Suppressor macrophage (primary cell): ENCODE measurements at regions not wholly inside any gene's neighbourhood (a gene's known extent, or its start where the extent isn't known, plus 50 kb on each side); places are given as distances from the start of the nearest gene placed in this dataset.

Experiments used
- DNase-seq, 4 experiments: peaks; one replicate each; pipeline ENCODE4 v3.0.0-alpha.2; 2020 to 2022

DNA sequence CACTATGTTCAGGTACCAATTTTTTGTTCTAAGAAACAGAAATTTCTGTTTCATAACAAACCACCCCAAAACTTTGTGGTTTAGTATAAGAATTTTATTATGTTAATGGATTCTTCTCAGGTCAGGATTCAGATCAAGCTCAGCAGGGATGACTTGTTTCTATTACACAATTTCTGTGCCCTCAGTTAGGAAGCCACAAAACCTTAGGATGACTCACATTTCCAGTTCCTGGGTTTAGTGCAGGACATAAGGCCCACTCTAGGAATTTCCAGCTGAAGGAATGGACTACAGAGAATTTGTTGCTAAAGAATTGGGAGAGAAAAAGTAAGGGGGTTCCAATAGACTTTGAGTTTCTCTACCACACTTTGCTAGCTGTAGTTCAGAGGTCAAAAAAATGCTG is 629.3 kb downstream of the ANXA1 start:
- no peak for DNase-seq

DNA sequence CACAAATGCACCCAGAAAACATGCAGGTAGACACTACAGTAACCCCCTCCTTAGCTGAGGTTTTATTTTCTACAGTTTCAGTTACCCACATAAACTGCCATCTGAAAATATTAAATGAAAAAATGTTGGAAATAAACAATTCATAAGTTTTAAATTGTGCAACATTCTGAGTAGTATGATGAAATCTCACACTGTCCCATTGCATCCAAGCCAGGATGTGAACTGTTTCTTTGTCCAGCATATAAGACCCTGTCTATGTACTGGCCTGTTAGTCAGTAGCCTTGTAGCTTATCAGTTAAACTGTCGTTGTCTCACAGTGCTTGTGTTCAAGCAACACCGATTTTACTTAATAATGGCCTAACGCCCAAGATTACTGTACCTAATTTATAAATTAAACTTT is 630.5 kb downstream of the ANXA1 start:
- no peak for DNase-seq

DNA sequence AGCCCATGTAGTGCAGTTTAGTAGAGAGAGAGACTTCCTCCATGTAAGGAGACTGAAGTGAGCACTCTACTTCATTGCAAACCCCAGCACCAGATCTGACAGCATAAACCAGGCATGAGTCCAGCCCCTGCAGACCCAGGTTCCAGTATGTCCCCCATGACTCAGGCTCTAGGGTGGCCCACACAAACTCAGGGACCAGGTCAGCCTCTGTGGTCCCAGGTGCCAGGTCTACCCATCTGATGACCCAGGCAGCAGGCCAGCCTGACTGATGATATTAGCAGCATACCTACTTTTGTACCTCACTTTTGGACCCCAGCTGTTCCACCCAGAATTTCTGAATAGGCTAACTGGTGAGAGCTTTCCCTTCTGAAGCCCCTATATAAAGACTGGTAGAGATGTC is 647.8 kb downstream of the ANXA1 start:
- DNase-seq: no peak

DNA sequence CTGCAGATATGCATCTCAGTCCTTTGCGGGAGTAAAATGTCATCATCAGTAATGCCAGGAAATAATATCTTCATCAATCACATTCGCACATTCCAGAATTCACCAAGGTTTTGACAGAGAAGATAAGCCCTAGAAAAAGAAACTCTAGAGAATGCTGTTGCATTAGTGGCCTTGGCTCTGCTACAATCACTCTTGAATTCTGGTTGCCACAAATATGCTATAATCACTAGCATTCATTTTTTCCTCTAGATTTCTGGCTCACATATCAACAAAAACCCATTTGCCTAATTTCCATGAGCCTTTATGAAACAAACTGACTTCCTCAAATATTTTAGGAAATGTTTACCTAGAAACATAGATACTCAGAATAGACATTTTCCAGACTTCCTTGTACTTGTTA is 653.4 kb downstream of the ANXA1 start:
- no peak for DNase-seq

DNA sequence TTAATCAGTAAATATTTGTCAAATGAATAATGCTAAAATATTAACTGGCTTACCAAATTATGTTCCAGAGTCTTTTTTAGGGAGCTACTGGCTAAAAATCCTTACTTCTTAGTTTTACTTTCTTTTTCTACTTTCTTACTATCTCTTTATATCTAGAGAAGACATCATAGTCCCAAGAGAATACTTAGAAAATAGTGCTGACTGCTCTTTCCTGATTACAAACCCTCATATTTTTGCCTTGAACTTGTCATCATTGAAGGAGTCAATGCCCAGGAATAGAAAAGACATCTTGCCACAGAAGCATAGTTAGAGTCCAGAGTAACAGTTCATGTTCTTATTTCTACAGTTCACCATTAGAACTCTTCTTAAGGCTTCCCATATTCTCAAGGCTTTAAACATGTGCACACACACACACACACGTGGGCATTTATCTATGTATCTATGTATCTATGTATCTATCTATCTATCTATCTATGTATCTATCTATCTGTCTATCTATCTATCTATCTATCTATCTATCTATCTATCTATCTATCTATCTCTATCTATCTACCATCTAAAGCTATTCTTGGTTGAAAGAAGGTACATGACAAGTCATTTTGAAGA is 654.3 kb downstream of the ANXA1 start:
- DNase-seq: no peak

DNA sequence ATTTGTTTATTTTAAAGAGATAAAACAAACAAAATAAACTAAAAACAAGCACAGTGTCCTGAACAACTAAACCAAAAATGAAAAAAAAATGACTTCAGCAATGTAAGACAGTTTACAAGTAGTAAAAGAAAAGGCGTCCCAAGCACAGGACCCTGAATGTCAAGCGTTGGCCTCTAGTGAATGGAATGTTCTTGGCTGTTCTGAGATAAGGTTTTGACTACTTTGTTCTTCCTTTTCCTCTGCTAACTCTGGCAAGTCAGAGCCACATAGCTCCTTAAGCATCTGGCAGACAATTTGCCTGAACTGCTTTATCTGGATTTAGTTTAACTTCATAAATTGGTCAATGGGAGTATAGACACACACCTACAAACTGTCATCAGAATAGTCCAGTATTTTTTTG is 655.2 kb downstream of the ANXA1 start:
- no peak for DNase-seq

DNA sequence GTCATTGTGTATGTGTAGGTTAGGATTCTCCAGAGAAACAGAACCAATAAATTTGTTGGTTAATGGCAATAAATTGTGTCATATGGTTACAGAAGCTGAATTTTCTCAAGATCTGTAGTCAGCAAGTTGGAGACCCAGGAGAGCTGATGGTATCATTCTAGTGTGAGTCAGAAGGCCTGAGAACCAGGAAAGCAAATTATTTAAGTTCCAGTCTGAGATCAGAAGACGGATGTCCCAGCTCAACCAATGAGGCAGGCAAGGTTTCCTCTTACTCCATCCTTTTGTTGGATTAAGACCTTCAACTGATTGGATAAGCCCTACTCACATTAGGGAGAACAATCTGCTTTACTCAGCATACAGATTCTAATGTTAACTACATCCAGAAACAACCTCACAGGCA is 656.3 kb downstream of the ANXA1 start:
- DNase-seq: no peak

DNA sequence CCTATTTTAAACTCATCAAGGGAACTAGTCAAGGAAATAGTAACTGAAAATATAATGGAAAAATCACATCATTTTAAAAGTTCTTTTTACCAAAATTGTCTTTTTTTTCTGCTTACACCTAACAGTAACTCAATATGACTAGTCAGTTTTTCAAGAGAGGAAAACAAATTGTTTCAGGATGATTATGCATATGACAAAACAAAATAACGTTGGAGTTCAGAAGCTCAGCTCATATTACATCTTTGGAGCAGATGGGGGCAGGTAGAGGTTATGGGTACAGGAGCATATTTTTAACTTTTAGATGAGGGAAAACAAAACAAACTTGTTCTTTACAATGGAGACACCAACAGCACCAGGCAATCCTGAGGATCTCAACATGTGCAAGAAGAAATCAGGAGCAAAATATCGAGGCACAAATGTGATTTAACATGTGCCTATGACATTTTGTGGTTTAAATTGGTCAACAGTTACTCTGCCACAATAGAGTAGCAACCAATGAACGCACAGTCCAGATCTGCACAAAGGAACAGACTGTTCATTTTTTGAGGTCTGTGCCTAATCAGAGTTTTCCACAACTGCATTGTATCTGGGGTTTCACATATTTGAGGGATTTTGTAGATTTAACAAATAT is 659.0 kb downstream of the ANXA1 start:
- DNase-seq: no peak

DNA sequence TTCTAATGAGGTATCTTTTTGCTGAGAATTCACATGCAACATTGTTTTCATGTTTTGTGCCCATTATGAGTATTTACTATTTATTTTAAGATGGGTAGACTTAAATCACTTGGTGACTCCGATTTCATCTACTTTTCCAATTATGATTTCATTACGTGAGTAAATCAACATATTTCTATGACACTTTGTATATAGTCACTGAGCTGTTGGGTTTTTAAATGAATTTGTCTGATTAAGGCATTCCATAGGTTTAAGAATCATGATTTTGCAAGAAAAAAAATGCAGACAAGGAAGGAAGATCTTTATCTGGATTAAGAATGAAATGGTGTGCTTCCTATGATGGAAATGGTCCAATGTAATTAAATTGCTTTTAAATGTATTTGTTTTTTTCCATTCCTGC is 661.9 kb downstream of the ANXA1 start:
- DNase-seq: no peak

DNA sequence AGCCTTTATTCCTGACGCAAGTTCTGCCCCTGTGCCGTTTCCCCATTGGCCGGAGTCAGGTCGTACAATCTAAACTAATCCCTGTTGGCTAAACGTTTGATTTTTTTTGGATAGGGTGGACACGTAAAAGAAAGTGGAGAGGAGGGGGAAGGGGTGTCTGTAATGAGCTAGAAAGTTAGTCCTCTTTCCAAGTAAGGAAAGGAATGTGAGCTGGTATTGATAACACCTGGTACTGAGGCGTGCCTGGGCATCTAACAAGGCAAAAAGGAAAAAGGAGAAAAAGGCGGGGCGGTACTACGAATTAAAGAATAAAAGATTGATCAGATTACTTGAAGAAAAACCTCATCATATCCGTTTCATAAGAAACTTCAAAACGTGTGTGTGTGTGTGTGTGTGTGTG is 665.2 kb downstream of the ANXA1 start:
- DNase-seq: no peak

DNA sequence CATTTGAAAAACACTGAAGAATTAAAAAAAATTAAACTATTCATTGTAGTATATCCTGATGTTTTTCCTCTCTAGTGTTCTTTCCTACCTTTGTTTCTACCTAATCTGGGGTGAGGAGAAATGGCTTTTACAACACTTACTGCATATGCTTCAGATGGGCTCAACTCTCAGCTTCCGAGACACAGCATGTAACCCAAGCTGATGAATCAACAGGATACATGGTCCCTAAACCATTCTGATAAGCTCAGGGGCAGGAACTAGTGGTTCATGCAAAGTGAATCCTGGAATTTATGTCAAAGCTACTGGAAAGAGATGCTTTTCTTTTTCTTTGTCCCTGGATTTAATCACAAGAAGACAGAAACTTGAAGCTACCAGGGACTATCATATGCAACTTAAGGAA is 672.5 kb upstream of the RORB start:
- DNase-seq: no peak

DNA sequence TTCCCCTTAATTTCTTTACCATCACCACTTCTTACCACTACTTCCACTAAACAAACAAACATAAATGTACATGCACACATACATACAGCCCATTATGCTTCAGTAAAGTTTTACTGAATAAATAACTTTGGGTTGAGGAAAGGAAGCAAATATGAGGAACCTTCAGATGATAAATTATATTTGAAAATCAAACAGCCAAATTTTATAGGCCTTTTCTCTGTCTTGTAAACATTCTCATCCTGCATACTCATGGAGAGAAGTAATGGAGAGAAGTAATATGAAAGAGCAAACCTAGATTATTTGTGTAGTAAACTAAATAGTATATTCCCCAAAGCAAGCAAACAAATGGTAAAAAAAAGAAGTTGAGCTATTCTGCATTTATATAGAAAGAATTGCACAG is 658.3 kb upstream of the RORB start:
- DNase-seq: no peak

DNA sequence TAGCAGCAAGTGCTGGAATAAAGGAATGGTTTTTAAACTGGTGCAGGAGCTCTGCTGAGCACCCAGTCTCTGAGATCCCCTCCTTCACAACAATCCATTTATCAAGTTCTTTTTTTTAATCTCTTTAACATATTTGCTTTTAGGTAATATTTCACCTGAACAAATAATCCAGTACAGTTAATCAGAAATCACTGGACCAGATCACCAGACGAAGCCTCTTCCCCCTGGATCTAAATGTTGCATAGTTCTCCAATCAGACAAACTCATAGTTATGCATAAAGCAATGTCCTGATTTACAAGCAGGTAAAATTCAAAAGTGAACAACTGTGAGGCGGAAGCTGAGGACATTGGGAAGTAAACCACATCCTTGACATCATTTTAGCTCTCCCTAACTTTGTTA is 657.7 kb upstream of the RORB start:
- DNase-seq: no peak

DNA sequence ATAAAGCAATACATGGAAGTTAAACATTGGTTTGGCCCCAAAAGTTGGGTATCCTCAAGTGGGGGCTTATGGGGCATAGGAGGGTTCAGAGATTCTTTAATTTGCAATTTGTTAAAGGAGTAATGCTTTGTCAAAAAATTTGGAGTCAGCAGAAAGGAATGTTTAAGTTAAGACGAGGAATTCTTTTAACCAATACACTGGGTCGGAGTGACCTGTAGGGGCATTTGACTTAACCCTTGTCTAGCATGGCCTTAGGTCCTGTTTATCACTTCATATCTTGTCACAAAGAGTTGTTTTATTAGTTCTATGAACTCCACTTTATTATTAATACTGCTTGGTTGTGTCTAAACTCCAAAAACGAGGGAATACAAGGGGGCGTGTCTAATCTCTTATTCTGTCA is 656.1 kb upstream of the RORB start:
- DNase-seq: no peak

DNA sequence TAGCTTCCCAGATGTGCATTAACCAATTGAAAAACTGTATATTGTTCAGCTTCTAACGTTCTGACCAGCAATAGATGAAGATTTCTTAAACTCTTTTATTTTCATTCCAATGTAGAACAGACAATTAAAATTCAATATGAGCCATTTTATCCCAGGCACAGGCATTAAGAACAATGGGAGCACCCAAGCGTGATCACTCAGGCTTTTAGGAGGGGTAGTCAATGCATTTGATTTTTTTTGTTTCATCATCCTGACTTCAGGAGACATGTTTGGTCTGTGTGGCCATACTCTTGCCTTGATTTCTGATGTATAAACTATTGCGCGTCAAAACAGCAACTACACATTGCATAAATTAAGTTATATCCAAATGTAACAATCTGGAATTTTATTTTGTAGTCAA is 653.0 kb upstream of the RORB start:
- DNase-seq: no peak

DNA sequence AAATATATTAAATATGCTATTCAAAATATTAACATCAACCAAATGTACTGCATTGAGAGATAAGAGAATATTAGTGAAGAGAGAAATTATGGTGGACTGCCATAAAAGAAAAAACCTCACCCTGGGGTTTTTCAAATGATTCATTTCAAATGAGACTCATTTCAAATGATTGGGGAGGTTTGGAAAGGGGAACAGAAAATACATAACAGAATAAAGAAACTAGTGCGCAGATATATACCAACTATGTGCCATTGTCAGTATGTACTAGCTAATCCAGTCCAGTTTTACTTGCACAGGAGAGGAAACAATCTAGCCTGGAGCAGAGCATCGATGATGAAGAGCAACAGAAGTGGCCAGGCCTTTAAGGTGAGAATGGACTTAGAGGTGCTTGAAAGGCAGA is 651.6 kb upstream of the RORB start:
- no peak for DNase-seq

DNA sequence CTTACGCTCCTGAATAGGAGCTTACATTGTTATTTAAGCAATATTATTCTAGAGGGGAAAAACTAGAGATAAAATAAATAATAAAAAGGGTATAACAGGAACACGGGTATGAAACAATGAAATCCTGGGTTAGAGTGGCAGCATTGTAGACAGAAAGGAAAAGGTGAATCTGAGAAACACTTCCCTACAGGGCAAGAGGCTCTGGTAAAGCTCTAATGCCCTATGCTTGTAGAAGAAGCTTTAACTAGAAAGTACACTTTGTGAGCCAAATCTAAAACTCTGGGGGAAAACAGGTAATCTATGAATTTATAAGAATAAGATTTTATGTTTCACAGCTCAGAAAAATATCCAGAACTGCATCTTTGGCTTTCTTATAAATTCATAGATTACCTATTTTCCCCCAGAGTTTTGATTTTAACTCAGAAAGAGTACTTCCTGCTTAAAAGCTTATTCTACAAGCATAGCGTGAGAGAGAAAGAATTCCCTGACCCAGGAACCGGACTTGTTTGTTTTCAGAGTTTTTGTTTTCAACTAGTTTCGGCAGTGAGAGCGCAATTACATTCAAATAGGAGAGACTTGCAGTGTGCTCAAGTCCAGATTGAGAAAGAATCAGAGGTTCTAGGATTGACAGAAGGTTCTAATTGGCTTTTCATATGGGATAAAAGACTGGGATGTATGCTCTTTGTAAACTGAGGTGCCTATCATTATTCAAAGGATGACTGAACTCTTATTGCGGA is 651.0 kb upstream of the RORB start:
- no peak for DNase-seq

DNA sequence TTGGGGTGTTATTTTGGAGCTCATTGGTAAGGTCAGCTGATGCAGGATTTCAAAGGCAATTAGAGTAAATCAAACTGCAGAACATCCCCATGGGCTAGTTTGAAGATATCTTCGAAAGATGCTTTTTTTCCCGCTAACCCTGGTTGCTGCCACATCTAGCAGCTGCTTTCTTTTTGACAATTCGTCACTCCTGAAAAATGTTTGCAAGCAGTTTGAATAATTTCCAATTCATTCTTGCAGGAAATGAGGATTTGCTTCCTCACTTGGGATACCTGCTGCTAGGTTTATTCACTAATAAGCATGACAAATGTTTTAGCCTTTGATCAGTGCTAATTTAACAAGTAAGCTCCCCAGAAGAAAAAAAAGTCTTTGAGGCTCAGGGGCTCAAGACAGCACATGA is 649.6 kb upstream of the RORB start:
- DNase-seq: no peak

DNA sequence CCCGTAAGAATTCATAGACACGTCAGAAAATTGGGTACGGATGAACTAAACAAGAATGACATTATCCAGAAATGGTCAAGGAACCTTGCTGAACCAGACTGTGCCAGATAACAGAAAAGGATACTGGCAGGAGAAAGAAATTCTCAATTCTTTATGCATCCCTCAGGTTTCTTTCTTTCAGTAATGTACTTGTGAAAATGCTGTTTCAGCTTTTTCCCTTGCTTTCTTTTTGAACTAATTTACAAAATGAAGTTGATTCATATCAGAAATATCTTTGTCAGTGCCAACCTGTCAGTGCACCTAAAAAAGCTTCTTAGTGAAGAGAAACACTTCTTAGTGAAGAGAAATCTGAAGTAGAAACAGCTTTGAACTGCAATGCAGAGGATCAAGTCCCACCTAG is 643.6 kb upstream of the RORB start:
- no peak for DNase-seq

DNA sequence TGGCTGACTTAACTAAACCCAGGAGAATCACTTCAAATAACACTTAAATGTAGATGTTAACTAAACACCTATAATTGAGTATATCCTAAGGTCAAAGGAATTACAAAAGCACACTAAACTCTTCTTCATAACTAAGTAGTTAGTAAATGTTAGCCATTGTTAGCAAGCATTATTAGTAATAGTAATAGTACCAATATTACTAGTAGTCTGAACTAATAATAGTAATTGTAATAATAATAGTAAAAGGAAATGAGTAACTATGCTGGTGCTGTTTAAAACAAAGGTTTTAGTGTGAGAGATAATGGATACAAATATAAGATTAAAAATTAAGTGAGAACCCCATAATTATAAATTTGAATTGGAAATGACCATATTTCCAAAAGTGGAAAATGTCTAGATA is 641.9 kb upstream of the RORB start:
- no peak for DNase-seq

DNA sequence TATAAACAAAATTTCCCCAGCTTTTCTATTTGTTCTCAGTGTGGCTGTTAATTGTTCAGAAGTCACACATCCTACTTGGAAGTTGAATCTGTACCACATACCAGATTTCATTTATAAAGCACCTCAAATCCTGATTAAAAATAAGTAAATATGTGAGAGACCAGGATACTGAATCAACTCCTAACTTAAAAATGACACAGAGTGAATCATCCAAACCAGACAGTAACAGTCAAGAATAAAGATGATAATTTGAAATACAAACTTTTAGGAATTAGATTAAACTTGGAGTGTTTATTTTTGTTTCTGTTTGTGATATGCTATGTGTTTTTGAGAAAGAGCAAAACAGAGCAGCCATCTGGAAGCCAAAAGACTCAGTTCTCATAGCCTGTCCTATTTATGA is 633.2 kb upstream of the RORB start:
- DNase-seq: no peak

DNA sequence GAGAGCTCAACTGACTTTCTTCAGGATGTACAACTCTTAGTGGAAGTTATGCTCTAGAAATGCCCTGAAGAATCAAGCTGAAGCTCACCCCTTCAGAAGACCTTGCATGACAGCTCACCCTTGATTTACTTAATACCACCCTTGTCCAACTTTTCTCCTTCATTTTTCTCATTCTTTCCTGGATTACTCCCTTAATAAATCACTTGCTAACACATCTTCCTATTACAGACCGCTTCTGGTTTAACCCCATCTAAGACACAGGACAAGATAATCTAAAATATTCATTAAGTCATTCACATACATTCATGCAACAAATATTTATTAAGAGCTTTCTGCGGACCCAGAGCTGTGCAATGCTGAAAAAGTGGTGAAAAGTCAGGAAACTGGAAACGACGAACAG is 630.7 kb upstream of the RORB start:
- DNase-seq: no peak

DNA sequence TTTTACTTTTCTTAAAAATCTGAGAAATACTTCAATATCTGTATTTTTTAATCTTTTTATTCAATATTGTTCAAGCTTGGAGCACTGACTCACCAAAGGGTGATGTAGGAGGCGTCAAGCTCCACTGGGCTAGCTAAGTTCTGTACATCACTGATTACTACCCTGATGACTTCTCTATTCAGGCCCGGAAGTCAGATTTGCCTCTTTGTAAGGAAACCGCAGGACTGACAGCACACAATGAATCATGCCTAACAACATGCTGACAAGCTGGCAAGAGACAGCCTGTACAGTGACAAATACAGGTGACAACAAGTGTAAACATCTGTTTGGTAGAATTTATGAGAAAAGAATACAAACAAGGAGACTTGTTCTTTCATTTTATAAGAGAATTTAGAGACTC is 627.9 kb upstream of the RORB start:
- peak; percentile 65 to 83 (median 76) for DNase-seq

DNA sequence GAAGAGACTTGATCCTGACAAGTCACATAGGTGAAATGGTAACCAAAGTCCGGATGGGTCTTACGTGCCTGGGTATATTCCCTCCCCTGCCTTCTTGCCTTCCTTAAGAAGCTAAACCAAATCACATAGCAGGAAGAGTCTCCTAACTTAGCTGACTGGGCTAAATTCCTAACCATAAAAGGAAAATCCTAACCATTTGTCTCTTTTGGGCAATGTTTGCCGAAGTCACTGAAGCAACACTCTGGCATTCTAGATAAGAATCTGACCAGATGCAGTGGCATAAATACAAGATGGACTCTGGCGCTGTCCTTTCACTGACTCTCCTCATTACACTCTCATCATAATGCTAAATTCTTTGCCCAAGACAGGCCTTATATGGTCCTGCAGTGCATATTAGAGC is 625.5 kb upstream of the RORB start:
- no peak for DNase-seq

DNA sequence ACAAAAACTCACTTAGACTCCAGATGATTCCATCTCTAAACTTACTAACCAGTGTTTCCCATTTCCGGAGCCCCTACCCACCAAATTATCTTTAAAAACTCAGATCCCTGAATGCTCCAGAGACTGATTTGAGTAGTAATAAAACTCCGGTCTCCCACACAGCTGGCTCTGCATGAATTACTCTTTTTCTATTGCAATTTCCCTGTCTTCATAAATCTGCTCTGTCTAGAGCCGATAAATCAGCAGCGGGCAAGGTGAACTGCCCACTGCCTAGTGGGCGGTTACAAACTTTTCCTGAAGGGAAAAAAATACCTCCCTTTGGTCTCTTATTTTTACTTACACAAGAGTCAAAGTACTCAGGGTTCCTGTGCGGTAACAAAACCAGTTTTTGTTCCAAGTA is 624.4 kb upstream of the RORB start:
- DNase-seq: no peak
